HEK293T (cell line): ENCODE measurements at regions not wholly inside any gene's neighbourhood (a gene's known extent, or its start where the extent isn't known, plus 50 kb on each side); places are given as distances from the start of the nearest gene placed in this dataset.

Source experiments
- CTCF ChIA-PET: fragments of 350-600 bp; formaldehyde crosslinking; extraction: SDS; loops from one replicate; lab custom pipeline; 2021; ENCODE audit warnings: antibody characterized with exemption, inconsistent platforms; lab: Yijun Ruan, JAX
- POLR2A ChIA-PET: fragments of 350-600 bp; formaldehyde crosslinking; extraction: SDS; loops from one replicate; lab custom pipeline; 2020; ENCODE audit warnings: antibody characterized with exemption, inconsistent platforms; lab: Yijun Ruan, JAX
- DNase-seq: peaks from one replicate; pipeline ENCODE4 v3.0.0; 2012; ENCODE audit warnings: mixed read lengths; ENCODE audit errors: extremely low spot score
- ARNT ChIP-seq: fragments of 450-650 bp; IDR thresholded peaks from 2 replicates; pipeline ENCODE4 v1.6.1; 2017; ENCODE audit warnings: mild to moderate bottlenecking
- BHLHE40 ChIP-seq: fragments of 450-650 bp; IDR thresholded peaks from 2 replicates; pipeline ENCODE4 v1.6.1; 2016; ENCODE audit warnings: mild to moderate bottlenecking, moderate library complexity, borderline replicate concordance
- CTBP1 ChIP-seq: fragments of 450-650 bp; IDR thresholded peaks from 2 replicates; pipeline ENCODE4 v1.6.1; 2016; ENCODE audit warnings: borderline replicate concordance
- ELF4 ChIP-seq: fragments of 450-650 bp; IDR thresholded peaks from 2 replicates; pipeline ENCODE4 v1.6.1; 2017; ENCODE audit warnings: antibody characterized with exemption
- FOXA1 ChIP-seq: fragments of 450-650 bp; IDR thresholded peaks from 2 replicates; pipeline ENCODE4 v1.6.1; 2016; ENCODE audit warnings: mild to moderate bottlenecking
- FOXK2 ChIP-seq: fragments of 450-650 bp; IDR thresholded peaks from 2 replicates; pipeline ENCODE4 v1.6.1; 2016; ENCODE audit warnings: mild to moderate bottlenecking
- FOXM1 ChIP-seq: fragments of 450-650 bp; IDR thresholded peaks from 2 replicates; pipeline ENCODE4 v1.6.1; 2017; ENCODE audit warnings: mild to moderate bottlenecking, borderline replicate concordance
- HDGF ChIP-seq: fragments of 450-650 bp; IDR thresholded peaks from 2 replicates; pipeline ENCODE4 v1.6.1; 2017; ENCODE audit warnings: antibody characterized with exemption, borderline replicate concordance
- L3MBTL2 ChIP-seq: fragments of 450-650 bp; conservative IDR thresholded peaks from 2 replicates; pipeline ENCODE4 v1.6.1; 2016; ENCODE audit warnings: mild to moderate bottlenecking
- LEF1 ChIP-seq: fragments of 450-650 bp; IDR thresholded peaks from 2 replicates; pipeline ENCODE4 v1.6.1; 2017; ENCODE audit warnings: mild to moderate bottlenecking, borderline replicate concordance
- NFRKB ChIP-seq: fragments of 450-650 bp; IDR thresholded peaks from 2 replicates; pipeline ENCODE4 v1.6.1; 2016; ENCODE audit warnings: mild to moderate bottlenecking, moderate library complexity
- SP1 ChIP-seq: fragments of 450-650 bp; IDR thresholded peaks from 2 replicates; pipeline ENCODE4 v1.6.1; 2017
- SUZ12 ChIP-seq: fragments of 450-650 bp; IDR thresholded peaks from 2 replicates; pipeline ENCODE4 v1.6.1; 2016; ENCODE audit warnings: mild to moderate bottlenecking
- TARDBP ChIP-seq: fragments of 450-650 bp; IDR thresholded peaks from 2 replicates; pipeline ENCODE4 v1.6.1; 2016
- ZNF384 ChIP-seq: fragments of 450-650 bp; IDR thresholded peaks from 2 replicates; pipeline ENCODE4 v1.6.1; 2016
- TF ChIP-seq, protein P1 (sequence below): fragments of 450-650 bp; IDR thresholded peaks from 2 replicates; pipeline ENCODE4 v1.6.1; 2016

DNA sequence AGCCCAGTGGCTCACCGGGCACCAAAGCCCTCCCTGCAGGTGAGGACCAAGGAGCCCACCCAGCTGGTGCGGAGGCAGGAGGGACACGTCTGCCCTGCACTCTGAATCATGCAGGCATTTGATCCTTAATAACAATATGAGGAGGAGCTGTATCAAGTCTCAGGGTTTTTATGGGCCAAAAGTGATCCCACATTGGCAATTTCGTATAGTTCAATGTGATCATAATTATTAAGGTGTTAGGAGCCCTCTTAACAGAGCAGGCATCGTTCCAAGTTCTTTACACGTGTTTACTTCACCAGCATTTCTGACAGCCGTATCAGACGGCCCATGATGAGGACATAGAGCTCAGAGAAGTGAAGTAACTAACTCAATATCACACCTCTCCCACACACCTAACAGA, 91.9 kb upstream of the PRR5 start:
- TF ChIP-seq NFRKB (no peak), SP1 (no peak), SUZ12 (no peak), FOXA1 (no peak), L3MBTL2 (no peak)
- TF ChIP-seq, protein P1, sequence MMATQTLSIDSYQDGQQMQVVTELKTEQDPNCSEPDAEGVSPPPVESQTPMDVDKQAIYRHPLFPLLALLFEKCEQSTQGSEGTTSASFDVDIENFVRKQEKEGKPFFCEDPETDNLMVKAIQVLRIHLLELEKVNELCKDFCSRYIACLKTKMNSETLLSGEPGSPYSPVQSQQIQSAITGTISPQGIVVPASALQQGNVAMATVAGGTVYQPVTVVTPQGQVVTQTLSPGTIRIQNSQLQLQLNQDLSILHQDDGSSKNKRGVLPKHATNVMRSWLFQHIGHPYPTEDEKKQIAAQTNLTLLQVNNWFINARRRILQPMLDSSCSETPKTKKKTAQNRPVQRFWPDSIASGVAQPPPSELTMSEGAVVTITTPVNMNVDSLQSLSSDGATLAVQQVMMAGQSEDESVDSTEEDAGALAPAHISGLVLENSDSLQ: no peak
- DNase-seq: no peak
- CTCF ChIA-PET: interaction anchor here (1.4 kb wide), 1 partner anchor 617 kb away, joined by 3 read pairs; no protein-coding TSS in a partner anchor
- POLR2A ChIA-PET: no interaction called here

DNA sequence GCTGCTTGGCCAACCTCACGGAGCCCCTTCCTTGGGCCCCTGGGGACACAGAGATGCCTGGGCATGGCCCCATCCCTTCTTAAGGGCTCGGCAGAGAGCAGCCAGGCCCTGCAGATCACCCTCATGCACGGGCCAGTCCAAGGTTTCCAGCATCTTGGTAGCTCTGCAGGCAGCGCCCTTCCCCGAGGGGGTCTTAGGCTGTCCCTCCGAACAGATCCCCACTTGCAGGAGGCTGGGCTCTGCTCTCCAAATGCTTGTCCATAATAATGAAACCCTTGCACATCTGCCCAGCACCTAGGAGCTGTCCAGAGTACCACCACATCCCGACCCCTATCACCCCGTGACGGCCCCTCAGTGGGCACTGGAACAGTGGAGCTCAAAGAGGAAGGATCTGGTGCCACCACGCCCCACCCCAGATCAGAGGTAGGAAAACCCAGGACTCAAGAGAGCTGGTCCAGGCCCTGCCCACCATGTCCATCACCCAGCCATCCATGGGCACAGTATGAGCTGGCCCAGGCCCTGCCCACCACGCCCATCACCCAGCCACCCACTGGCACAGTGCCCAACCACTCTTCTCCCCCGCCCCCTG, 92.5 kb upstream of the PRR5 start:
- no peak for DNase-seq
- POLR2A ChIA-PET: no interaction called here
- CTCF ChIA-PET: interaction anchor here (1.4 kb wide), 1 partner anchor 616 kb away, joined by 3 read pairs; no protein-coding TSS in a partner anchor
- TF ChIP-seq SUZ12 (no peak), SP1 (no peak), ELF4 (no peak), FOXA1 (no peak), CTBP1 (no peak), TARDBP (no peak), ARNT (no peak), FOXK2 (no peak), NFRKB (no peak), BHLHE40 (no peak), L3MBTL2 (no peak), LEF1 (no peak), FOXM1 (no peak)

DNA sequence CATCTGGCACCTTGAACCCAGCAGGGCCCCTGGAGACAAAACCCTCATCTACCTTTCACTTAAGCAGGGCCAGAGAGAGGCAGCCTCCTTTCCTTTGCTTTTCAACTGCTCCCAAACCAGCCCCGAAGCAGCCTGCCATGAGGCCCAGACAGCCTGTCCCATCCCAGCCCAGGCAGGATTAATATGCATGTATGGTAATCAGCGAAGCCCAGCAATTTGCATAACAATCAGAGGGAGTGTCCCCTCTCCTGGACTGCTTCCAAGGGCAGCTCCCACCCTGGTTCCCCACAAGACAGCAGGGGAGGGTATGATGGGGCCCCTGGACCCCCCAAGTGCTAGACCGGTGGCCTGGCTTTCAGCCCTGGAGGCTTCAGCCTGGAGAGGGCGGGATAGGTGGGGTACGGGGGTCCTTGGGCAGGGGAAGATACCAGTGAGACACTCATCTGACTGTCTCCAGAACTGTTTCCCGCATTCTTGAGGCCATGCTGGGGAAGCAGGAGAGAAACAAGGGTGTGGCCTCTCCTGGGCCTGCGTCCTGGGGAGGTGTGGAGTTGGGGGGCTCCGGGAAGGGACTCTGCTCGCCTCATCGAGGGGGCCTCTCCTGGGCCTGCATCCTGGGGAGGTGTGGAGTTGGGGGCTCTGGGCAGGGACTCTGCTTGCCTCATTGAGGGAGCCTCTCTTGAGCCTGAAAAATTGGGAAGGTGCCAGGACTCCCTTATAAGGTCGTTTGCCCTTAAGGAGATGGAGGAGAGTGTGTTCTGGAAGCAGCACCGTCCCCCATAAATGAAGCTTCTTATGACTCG, 93.2 kb upstream of the PRR5 start:
- ChIA-PET CTCF (interaction anchor here (1.4 kb wide), 1 partner anchor 615 kb away, joined by 3 read pairs; no protein-coding TSS in a partner anchor), POLR2A (no interaction called here)
- TF ChIP-seq LEF1 (no peak), FOXM1 (no peak), ZNF384 (no peak), HDGF (no peak), NFRKB (no peak), SUZ12 (no peak), ELF4 (no peak), SP1 (no peak), FOXK2 (no peak), FOXA1 (no peak), L3MBTL2 (no peak), BHLHE40 (no peak), CTBP1 (no peak), ARNT (no peak), TARDBP (no peak)
- TF ChIP-seq, protein P1: no peak
- DNase-seq: no peak

DNA sequence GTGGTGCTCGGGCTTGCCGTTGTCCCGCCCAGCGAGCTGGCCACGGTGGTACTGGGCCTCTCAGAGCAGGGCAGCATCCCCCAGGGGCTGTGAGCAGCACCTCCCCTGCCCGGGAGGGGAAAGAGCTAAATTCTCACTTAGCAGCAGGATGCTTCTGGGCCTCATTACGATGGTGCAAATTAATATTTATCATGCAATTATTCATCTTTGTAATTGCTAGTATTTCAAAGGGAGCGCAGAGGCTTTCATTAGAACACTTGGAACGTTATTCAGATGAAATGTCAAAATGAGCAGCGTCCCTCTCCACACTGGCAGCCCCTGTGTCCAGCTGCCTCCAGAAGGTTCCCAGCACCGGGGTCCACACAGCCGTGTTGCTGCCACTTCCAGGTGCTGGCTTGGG, 95.9 kb upstream of the PRR5 start:
- TF ChIP-seq CTBP1 (no peak), ZNF384 (no peak), SP1 (no peak), HDGF (no peak), NFRKB (no peak), ELF4 (no peak), SUZ12 (no peak), FOXM1 (no peak), LEF1 (no peak), FOXK2 (no peak), FOXA1 (no peak), TARDBP (no peak), L3MBTL2 (no peak), BHLHE40 (no peak), ARNT (no peak)
- TF ChIP-seq, protein P1: no peak
- CTCF ChIA-PET: no interaction called here
- no peak for DNase-seq
- POLR2A ChIA-PET: no interaction called here

DNA sequence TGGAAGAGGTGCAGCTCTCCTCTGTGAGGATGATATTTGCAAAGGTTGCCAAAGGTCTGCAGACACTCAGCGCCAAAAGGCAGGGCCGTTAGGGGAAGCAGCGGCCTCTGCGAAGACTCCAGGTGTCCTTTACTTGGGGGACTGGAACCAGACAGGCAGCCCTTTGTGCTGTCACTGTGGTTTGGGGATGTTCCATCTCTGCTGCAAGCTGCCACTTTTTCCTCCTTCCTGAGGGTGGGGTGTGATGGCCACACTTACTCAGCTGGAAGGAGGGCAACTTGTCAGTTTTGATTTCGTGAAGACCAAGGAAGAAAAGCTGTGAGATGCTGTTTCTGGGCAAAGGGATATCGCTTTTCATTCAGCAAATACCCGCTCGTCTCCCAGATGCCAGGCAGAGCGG, 96.5 kb upstream of the PRR5 start:
- ChIA-PET POLR2A (no interaction called here), CTCF (no interaction called here)
- no peak for TF ChIP-seq TARDBP
- no peak for TF ChIP-seq CTBP1
- TF ChIP-seq ELF4: no peak
- no peak for TF ChIP-seq SUZ12
- TF ChIP-seq HDGF: no peak
- TF ChIP-seq ARNT: no peak
- TF ChIP-seq, protein P1: no peak
- TF ChIP-seq FOXM1: no peak
- TF ChIP-seq BHLHE40: no peak
- TF ChIP-seq LEF1: no peak
- no peak for TF ChIP-seq L3MBTL2
- TF ChIP-seq NFRKB: no peak
- DNase-seq: no peak
